Sigmoid colon (tissue), 6 donors: ENCODE measurements at regions not wholly inside any gene's neighbourhood (a gene's known extent, or its start where the extent isn't known, plus 50 kb on each side); places are given as distances from the start of the nearest gene placed in this dataset.

Experiments used
- DNase-seq: peaks from one replicate; pipeline ENCODE4 v3.0.0-alpha.2; 2019
- H3K27ac ChIP-seq, 4 donors: fragments of 200-600 bp; sonication (generic); one replicate each; pipeline ENCODE4 v1.5.1; 2016 to 2019; ENCODE audit warnings: mild to moderate bottlenecking in 1 of 4
- H3K27me3 ChIP-seq, 3 donors: fragments of 200-600 bp; sonication (generic); one replicate each; pipeline ENCODE4 v1.5.1; 2019; ENCODE audit warnings: mild to moderate bottlenecking in 1 of 3
- H3K36me3 ChIP-seq, 4 donors: fragments of 200-600 bp; sonication (generic); one replicate each; pipeline ENCODE4 v1.5.1; 2016 to 2019
- H3K4me1 ChIP-seq, 4 donors: fragments of 200-600 bp; sonication (generic); one replicate each; pipeline ENCODE4 v1.5.1; 2017 to 2019
- H3K4me3 ChIP-seq, 4 donors: fragments of 200-600 bp; sonication (generic); one replicate each; pipeline ENCODE4 v1.5.1; 2017 to 2019; ENCODE audit warnings: mild to moderate bottlenecking in 2 of 4, moderate library complexity in 1 of 4
- H3K9me3 ChIP-seq, 4 donors: fragments of 200-600 bp in 3 of 4; sonication (generic) in 3 of 4; one replicate each; pipeline versions ENCODE4 v1.5.1 to v1.6.1; 2013 to 2019
- CTCF ChIP-seq, 4 experiments: fragments of 450-650 bp in 3 of 4; fragments of 200-600 bp in 1 of 4; IDR thresholded peaks; one replicate each; pipeline ENCODE4 v1.5.1; 2016 to 2019; ENCODE audit warnings: antibody characterized with exemption in 4 of 4, mild to moderate bottlenecking in 3 of 4, moderate library complexity in 2 of 4
- EP300 ChIP-seq, 4 donors: sonication (generic); formaldehyde crosslinking; IDR thresholded peaks; one replicate each; pipeline ENCODE4 v1.6.1; 2017; ENCODE audit warnings: antibody characterized with exemption in 4 of 4
- POLR2A ChIP-seq, 2 donors: fragments of 450-650 bp; IDR thresholded peaks; one replicate each; pipeline ENCODE4 v1.6.1; 2016; ENCODE audit warnings: antibody characterized with exemption in 2 of 2, mild to moderate bottlenecking in 2 of 2, moderate library complexity in 2 of 2
- POLR2AphosphoS5 ChIP-seq, 4 donors: sonication (generic); formaldehyde crosslinking; IDR thresholded peaks; one replicate each; pipeline ENCODE4 v1.6.1; 2017; ENCODE audit warnings: antibody characterized with exemption in 4 of 4
- WGBS, 2 donors: extraction: QIAGEN DNeasy Blood & Tissue Kit; methylation state at CpG; one replicate each; pipeline ENCODE4 v1.1.7; 2013; 5-methylcytosine and 5-hydroxymethylcytosine counted together
- intact Hi-C: fragments of 100-400 bp; cut with DNase I; formaldehyde crosslinking; loops from one replicate; pipeline ENCODE4 v1.15.1; 2023
- donor health status: healthy with polysubstance abuse.
- donor health status: healthy.

GRCh38 chr21:14755086-14755485 is 209.0 kb upstream of the SAMSN1 start:
- H3K4me1 ChIP-seq: no peaks in the 10 kb centered on the region
- no peak overlapping the region for H3K4me3 ChIP-seq
- H3K27ac ChIP-seq: no peak overlapping the region
- H3K9me3 ChIP-seq: no peaks in the 10 kb centered on the region
- H3K27me3 ChIP-seq: no peaks in the 10 kb centered on the region
- DNase-seq: no peak
- no peaks in the 10 kb centered on the region for H3K36me3 ChIP-seq
- intact Hi-C loops: no loop called here
- TF ChIP-seq CTCF (IDR thresholded peaks at IDR 0.05) (no peak), EP300 (IDR thresholded peaks at IDR 0.05) (no peak), POLR2A (IDR thresholded peaks at IDR 0.05) (no peak), POLR2AphosphoS5 (IDR thresholded peaks at IDR 0.05) (no peak)
- 95 to 97% methylated on average over 1 of the region's 1 CpG for WGBS, 2 donors

GRCh38 chr21:14754682-14755081 is 208.6 kb upstream of the SAMSN1 start:
- no peak for DNase-seq
- Histone ChIP-seq H3K27me3 (no peaks in the 10 kb centered on the region), H3K27ac (no peak overlapping the region), H3K9me3 (no peaks in the 10 kb centered on the region), H3K4me1 (no peaks in the 10 kb centered on the region), H3K4me3 (no peak overlapping the region), H3K36me3 (no peaks in the 10 kb centered on the region)
- intact Hi-C loops: no loop called here
- 94 to 95% methylated on average over 2 of the region's 2 CpGs for WGBS, 2 donors
- TF ChIP-seq EP300 (IDR thresholded peaks at IDR 0.05) (no peak), CTCF (IDR thresholded peaks at IDR 0.05) (no peak), POLR2AphosphoS5 (IDR thresholded peaks at IDR 0.05) (no peak), POLR2A (IDR thresholded peaks at IDR 0.05) (no peak)

GRCh38 chr21:14754259-14754604 is 208.1 kb upstream of the SAMSN1 start:
- Histone ChIP-seq H3K9me3 (no peaks in the 10 kb centered on the region), H3K4me1 (no peaks in the 10 kb centered on the region), H3K27me3 (no peaks in the 10 kb centered on the region), H3K4me3 (no peak overlapping the region), H3K27ac (no peak overlapping the region), H3K36me3 (no peaks in the 10 kb centered on the region)
- 91 to 99% methylated on average over 1 of the region's 1 CpG for WGBS, 2 donors
- no peak for DNase-seq
- TF ChIP-seq POLR2A (IDR thresholded peaks at IDR 0.05): no peak
- TF ChIP-seq CTCF (IDR thresholded peaks at IDR 0.05): no peak
- TF ChIP-seq EP300 (IDR thresholded peaks at IDR 0.05): no peak
- no peak for TF ChIP-seq POLR2AphosphoS5 (IDR thresholded peaks at IDR 0.05)
- intact Hi-C loops: no loop called here

- WGBS, 2 donors: 92 to 93% methylated on average over 2 of the region's 2 CpGs
- Histone ChIP-seq H3K4me3 (no peak overlapping the region), H3K4me1 (no peaks in the 10 kb centered on the region), H3K36me3 (no peaks in the 10 kb centered on the region), H3K27me3 (no peaks in the 10 kb centered on the region), H3K27ac (no peak overlapping the region), H3K9me3 (no peaks in the 10 kb centered on the region)
- no peak for TF ChIP-seq EP300 (IDR thresholded peaks at IDR 0.05)
- no peak for TF ChIP-seq CTCF (IDR thresholded peaks at IDR 0.05)
- TF ChIP-seq POLR2AphosphoS5 (IDR thresholded peaks at IDR 0.05): no peak
- no peak for TF ChIP-seq POLR2A (IDR thresholded peaks at IDR 0.05)
- DNase-seq: no peak
- intact Hi-C loops: no loop called here
Measured at GRCh38 chr21:14753466-14754258, 207.5 kb upstream of the SAMSN1 start.

GRCh38 chr21:14753069-14753465 is 207.0 kb upstream of the SAMSN1 start:
- DNase-seq: no peak
- Histone ChIP-seq H3K4me3 (no peak overlapping the region), H3K36me3 (no peaks in the 10 kb centered on the region), H3K27ac (no peak overlapping the region), H3K27me3 (no peaks in the 10 kb centered on the region), H3K9me3 (no peaks in the 10 kb centered on the region), H3K4me1 (no peaks in the 10 kb centered on the region)
- intact Hi-C loops: no loop called here
- TF ChIP-seq CTCF (IDR thresholded peaks at IDR 0.05): no peak
- TF ChIP-seq POLR2A (IDR thresholded peaks at IDR 0.05): no peak
- no peak for TF ChIP-seq EP300 (IDR thresholded peaks at IDR 0.05)
- TF ChIP-seq POLR2AphosphoS5 (IDR thresholded peaks at IDR 0.05): no peak
